GM23338 (cell line): ENCODE measurements at regions not wholly inside any gene's neighbourhood (a gene's known extent, or its start where the extent isn't known, plus 50 kb on each side); places are given as distances from the start of the nearest gene placed in this dataset.

ENCODE experiments used
- CREB1 ChIP-seq: fragments of 250-450 bp; sonication (Bioruptor Pico); IDR thresholded peaks from 2 replicates; pipeline ENCODE4 v1.5.0; 2020; ENCODE audit warnings: low read depth, mild to moderate bottlenecking, moderate library complexity
- EZH2 ChIP-seq: fragments of 200-600 bp; sonication (generic); IDR thresholded peaks from one replicate; pipeline ENCODE4 v1.8.0; 2017; ENCODE audit warnings: antibody characterized with exemption, mild to moderate bottlenecking, low read depth; ENCODE audit not compliant: unreplicated experiment
- JUNB ChIP-seq: IDR thresholded peaks from one replicate; pipeline ENCODE4 v1.6.1; 2016; ENCODE audit warnings: antibody characterized with exemption; ENCODE audit not compliant: unreplicated experiment
- POLR2AphosphoS5 ChIP-seq: IDR thresholded peaks from 2 replicates; pipeline ENCODE4 v1.6.1; 2016; ENCODE audit warnings: antibody characterized with exemption, low read depth
- STAT1 ChIP-seq: IDR thresholded peaks from one replicate; pipeline ENCODE4 v1.6.1; 2016; ENCODE audit warnings: antibody characterized with exemption; ENCODE audit not compliant: unreplicated experiment
- ZNF114 ChIP-seq: fragments of 250-450 bp; sonication (Bioruptor Pico); IDR thresholded peaks from 2 replicates; pipeline ENCODE4 v1.5.0; 2020; ENCODE audit warnings: mild to moderate bottlenecking, moderate library complexity
- TF ChIP-seq, protein P1 (sequence below): fragments of 250-450 bp; sonication (Bioruptor Pico); IDR thresholded peaks from 2 replicates; pipeline ENCODE4 v1.5.0; 2020; ENCODE audit warnings: mild to moderate bottlenecking, moderate library complexity
- TF ChIP-seq, protein P2 (sequence below): IDR thresholded peaks from 2 replicates; pipeline ENCODE4 v1.6.1; 2016; ENCODE audit warnings: antibody characterized with exemption

DNA sequence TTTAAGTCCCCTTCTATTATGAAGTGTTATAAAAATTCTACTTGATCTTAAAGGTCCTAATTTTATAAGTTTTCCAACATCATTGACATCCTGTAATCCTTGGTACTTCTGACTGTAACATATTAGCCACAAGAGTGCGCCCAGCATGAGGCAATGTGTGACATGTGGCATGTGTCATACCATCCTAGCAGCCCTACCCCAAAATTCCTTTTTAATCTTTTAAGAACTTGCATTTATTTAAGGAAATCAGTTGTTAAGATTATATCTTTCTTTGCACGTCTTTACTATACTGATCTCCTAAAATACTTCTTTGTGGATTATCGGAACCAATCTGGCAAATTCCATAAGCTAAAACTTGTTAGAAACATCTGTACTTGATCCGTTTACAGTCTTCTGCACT is 167.1 kb upstream of the SLC24A3 start (continued):
- TF ChIP-seq, protein P1, sequence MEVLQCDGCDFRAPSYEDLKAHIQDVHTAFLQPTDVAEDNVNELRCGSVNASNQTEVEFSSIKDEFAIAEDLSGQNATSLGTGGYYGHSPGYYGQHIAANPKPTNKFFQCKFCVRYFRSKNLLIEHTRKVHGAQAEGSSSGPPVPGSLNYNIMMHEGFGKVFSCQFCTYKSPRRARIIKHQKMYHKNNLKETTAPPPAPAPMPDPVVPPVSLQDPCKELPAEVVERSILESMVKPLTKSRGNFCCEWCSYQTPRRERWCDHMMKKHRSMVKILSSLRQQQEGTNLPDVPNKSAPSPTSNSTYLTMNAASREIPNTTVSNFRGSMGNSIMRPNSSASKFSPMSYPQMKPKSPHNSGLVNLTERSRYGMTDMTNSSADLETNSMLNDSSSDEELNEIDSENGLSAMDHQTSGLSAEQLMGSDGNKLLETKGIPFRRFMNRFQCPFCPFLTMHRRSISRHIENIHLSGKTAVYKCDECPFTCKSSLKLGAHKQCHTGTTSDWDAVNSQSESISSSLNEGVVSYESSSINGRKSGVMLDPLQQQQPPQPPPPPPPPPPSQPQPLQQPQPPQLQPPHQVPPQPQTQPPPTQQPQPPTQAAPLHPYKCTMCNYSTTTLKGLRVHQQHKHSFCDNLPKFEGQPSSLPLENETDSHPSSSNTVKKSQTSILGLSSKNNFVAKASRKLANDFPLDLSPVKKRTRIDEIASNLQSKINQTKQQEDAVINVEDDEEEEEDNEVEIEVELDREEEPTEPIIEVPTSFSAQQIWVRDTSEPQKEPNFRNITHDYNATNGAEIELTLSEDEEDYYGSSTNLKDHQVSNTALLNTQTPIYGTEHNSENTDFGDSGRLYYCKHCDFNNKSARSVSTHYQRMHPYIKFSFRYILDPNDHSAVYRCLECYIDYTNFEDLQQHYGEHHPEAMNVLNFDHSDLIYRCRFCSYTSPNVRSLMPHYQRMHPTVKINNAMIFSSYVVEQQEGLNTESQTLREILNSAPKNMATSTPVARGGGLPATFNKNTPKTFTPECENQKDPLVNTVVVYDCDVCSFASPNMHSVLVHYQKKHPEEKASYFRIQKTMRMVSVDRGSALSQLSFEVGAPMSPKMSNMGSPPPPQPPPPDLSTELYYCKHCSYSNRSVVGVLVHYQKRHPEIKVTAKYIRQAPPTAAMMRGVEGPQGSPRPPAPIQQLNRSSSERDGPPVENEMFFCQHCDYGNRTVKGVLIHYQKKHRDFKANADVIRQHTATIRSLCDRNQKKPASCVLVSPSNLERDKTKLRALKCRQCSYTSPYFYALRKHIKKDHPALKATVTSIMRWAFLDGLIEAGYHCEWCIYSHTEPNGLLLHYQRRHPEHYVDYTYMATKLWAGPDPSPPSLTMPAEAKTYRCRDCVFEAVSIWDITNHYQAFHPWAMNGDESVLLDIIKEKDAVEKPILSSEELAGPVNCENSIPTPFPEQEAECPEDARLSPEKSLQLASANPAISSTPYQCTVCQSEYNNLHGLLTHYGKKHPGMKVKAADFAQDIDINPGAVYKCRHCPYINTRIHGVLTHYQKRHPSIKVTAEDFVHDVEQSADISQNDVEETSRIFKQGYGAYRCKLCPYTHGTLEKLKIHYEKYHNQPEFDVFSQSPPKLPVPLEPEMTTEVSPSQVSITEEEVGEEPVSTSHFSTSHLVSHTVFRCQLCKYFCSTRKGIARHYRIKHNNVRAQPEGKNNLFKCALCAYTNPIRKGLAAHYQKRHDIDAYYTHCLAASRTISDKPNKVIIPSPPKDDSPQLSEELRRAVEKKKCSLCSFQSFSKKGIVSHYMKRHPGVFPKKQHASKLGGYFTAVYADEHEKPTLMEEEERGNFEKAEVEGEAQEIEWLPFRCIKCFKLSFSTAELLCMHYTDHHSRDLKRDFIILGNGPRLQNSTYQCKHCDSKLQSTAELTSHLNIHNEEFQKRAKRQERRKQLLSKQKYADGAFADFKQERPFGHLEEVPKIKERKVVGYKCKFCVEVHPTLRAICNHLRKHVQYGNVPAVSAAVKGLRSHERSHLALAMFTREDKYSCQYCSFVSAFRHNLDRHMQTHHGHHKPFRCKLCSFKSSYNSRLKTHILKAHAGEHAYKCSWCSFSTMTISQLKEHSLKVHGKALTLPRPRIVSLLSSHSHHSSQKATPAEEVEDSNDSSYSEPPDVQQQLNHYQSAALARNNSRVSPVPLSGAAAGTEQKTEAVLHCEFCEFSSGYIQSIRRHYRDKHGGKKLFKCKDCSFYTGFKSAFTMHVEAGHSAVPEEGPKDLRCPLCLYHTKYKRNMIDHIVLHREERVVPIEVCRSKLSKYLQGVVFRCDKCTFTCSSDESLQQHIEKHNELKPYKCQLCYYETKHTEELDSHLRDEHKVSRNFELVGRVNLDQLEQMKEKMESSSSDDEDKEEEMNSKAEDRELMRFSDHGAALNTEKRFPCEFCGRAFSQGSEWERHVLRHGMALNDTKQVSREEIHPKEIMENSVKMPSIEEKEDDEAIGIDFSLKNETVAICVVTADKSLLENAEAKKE = no peak
- TF ChIP-seq EZH2 (no peak), POLR2AphosphoS5 (no peak), STAT1 (no peak), JUNB (no peak), ZNF114 (CRISPR knock-in tag) (no peak), CREB1 (CRISPR knock-in tag) (no peak)
- TF ChIP-seq, protein P2, sequence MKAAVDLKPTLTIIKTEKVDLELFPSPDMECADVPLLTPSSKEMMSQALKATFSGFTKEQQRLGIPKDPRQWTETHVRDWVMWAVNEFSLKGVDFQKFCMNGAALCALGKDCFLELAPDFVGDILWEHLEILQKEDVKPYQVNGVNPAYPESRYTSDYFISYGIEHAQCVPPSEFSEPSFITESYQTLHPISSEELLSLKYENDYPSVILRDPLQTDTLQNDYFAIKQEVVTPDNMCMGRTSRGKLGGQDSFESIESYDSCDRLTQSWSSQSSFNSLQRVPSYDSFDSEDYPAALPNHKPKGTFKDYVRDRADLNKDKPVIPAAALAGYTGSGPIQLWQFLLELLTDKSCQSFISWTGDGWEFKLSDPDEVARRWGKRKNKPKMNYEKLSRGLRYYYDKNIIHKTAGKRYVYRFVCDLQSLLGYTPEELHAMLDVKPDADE = no peak
